ENCODE measurements at regions not wholly inside any gene's neighbourhood (a gene's known extent, or its start where the extent isn't known, plus 50 kb on each side); places are given as distances from the start of the nearest gene placed in this dataset.
"Not testable (repeated sequence)": the region's sequence is repeated elsewhere in the genome, so short reads cannot be mapped to it uniquely, and the experiment has no call there.

GRCh38 chr18:75840131-75840530 lies 412.6 kb upstream of the SMIM21 start:
- TF ChIP-seq CTCF (IDR thresholded peaks at IDR 0.05; ENCODE audit: extremely low read depth, missing control alignments): no peak

GRCh38 chr18:75839686-75840085 lies 412.2 kb upstream of the SMIM21 start:
- not testable (repeated sequence) for DNase-seq (ENCODE audit: low spot score)

More at GRCh38 chr18:75840131-75840530, 412.6 kb upstream of the SMIM21 start:
- no peak for DNase-seq (ENCODE audit: low spot score)

DNA sequence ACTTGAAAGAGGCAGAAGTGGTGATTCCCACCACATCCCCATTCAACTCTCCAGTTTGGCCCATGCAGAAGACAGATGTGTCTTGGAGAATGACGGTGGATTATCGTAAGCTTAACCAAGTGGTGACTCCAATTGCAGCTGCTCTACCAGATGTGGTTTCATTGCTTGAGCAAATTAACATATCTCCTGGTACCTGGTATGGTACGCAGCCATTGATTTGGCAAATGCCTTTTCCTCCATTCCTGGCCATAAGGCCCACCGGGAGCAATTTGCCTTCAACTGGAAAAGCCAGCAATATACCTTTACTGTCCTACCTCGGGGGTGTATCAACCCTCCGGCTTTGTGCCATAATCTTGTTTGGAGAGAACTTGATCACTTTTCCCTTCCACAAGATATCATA lies 411.5 kb upstream of the SMIM21 start:
- no peak for DNase-seq (ENCODE audit: low spot score)
- no peak for TF ChIP-seq CTCF (IDR thresholded peaks at IDR 0.05; ENCODE audit: extremely low read depth, missing control alignments)

DNA sequence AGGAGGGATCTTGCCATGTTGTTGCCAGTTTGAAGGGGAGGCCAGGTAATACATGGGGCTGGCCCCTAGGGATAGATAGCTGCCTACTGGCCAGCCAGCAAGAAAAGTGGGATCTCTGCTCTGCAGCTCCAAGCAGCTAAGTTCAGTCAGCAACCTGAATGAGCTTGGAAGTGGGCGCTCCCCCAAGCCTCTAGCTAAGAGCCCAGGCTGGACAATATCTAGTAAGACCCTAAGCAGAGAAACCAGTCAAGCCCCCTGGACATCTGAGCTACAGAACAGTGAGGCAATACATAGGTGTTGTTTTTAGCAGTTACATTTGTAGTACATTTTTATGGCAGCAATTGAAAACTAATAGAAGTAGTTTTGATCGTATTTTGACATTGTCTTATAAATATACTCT lies 409.8 kb upstream of the SMIM21 start:
- DNase-seq (ENCODE audit: low spot score): no peak
- TF ChIP-seq CTCF (IDR thresholded peaks at IDR 0.05; ENCODE audit: extremely low read depth, missing control alignments): no peak

DNA sequence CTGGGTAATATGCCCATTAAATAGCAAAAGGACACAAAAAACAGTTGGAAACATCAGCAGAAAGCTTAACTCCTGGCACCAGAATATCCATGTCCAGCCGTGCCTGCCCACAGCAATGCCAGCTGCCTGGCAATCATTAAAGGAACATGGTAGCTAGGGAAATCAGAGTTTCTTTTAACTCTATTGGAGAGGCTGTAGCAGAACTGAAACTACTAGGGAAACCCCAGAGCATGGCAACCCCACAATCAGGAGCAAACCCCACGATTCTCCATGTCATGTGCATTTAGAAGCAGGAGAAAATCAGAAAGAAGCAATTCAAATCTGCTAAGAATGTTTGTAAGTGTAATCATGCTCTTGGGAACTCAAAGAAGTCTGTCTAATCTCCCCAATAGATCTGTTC lies 409.0 kb upstream of the SMIM21 start:
- no peak for TF ChIP-seq CTCF (IDR thresholded peaks at IDR 0.05; ENCODE audit: extremely low read depth, missing control alignments)
- DNase-seq (ENCODE audit: low spot score): no peak

GRCh38 chr18:75831960-75832359 lies 404.5 kb upstream of the SMIM21 start:
- DNase-seq (ENCODE audit: low spot score): no peak

GRCh38 chr18:75830828-75831227 lies 403.3 kb upstream of the SMIM21 start:
- TF ChIP-seq CTCF (IDR thresholded peaks at IDR 0.05; ENCODE audit: extremely low read depth, missing control alignments): no peak
- DNase-seq (ENCODE audit: low spot score): no peak

More at GRCh38 chr18:75831960-75832359, 404.5 kb upstream of the SMIM21 start:
- TF ChIP-seq CTCF (IDR thresholded peaks at IDR 0.05; ENCODE audit: extremely low read depth, missing control alignments): no peak

GRCh38 chr18:75829091-75829490 lies 401.6 kb upstream of the SMIM21 start:
- no peak for TF ChIP-seq CTCF (IDR thresholded peaks at IDR 0.05; ENCODE audit: extremely low read depth, missing control alignments)
- no peak for DNase-seq (ENCODE audit: low spot score)

Data from GM20000 (cell line).